CD4-positive, CD25-positive, alpha-beta regulatory T cell (primary cell): ENCODE measurements at regions not wholly inside any gene's neighbourhood (a gene's known extent, or its start where the extent isn't known, plus 50 kb on each side); places are given as distances from the start of the nearest gene placed in this dataset.

ENCODE experiments used
- ATAC-seq, 2 donors: fragments of 150-1000 bp; cut with Tn5 transposase; one replicate each; pipeline ENCODE4 v1.10.0; 2021; ENCODE audit warnings: low read depth in 2 of 2, moderate number of reproducible peaks in 2 of 2, moderate library complexity in 1 of 2
- DNase-seq, 3 donors: peaks; one replicate each; pipeline versions ENCODE4 v3.0.0 to v3.0.0-alpha.2; 2012 to 2022; ENCODE audit warnings: mixed read lengths in 1 of 3
- H3K27ac ChIP-seq: one replicate; pipeline ENCODE4 v1.7.0; 2013; ENCODE audit warnings: mild to moderate bottlenecking, low read length; ENCODE audit not compliant: insufficient read depth, poor library complexity, severe bottlenecking
- H3K27me3 ChIP-seq: one replicate; pipeline ENCODE4 v1.7.0; 2013; ENCODE audit warnings: low read length; ENCODE audit not compliant: control insufficient read depth, insufficient read depth
- H3K36me3 ChIP-seq: one replicate; pipeline ENCODE4 v1.7.0; 2013; ENCODE audit warnings: mild to moderate bottlenecking, low read length, moderate library complexity; ENCODE audit not compliant: control insufficient read depth, insufficient read depth
- H3K4me1 ChIP-seq: 2 replicates; pipeline ENCODE4 v1.7.0; 2013; ENCODE audit warnings: mild to moderate bottlenecking, low read length; ENCODE audit not compliant: insufficient read depth, control insufficient read depth, poor library complexity, severe bottlenecking
- H3K4me3 ChIP-seq: one replicate; pipeline ENCODE4 v1.7.0; 2013; ENCODE audit warnings: low read depth, mild to moderate bottlenecking, low read length, moderate library complexity
- H3K9me3 ChIP-seq, 2 experiments: 1 replicate in 1 of 2; 2 replicates in 1 of 2; pipeline ENCODE4 v1.7.0; 2013; ENCODE audit warnings: low read length in 2 of 2, mild to moderate bottlenecking in 1 of 2, moderate library complexity in 1 of 2; ENCODE audit not compliant: control insufficient read depth in 2 of 2
- H3K27ac Mint-ChIP-seq, 3 donors: one replicate each; pipeline ENCODE4 v1.8.0; 2020 to 2022; ENCODE audit warnings: mild to moderate bottlenecking in 3 of 3, mixed read lengths in 3 of 3, moderate library complexity in 2 of 3
- H3K27me3 Mint-ChIP-seq: one replicate; pipeline ENCODE4 v1.8.0; 2022; ENCODE audit warnings: mild to moderate bottlenecking, mixed read lengths
- H3K36me3 Mint-ChIP-seq: one replicate; pipeline ENCODE4 v1.8.0; 2020; ENCODE audit warnings: mixed read lengths
- H3K4me1 Mint-ChIP-seq, 4 donors: one replicate each; pipeline ENCODE4 v1.8.0; 2020 to 2022; ENCODE audit warnings: mixed read lengths in 4 of 4, mild to moderate bottlenecking in 1 of 4
- H3K4me3 Mint-ChIP-seq, 4 donors: one replicate each; pipeline ENCODE4 v1.8.0; 2020 to 2022; ENCODE audit warnings: mild to moderate bottlenecking in 4 of 4, mixed read lengths in 4 of 4, moderate library complexity in 3 of 4
- H3K9me3 Mint-ChIP-seq, 7 donors: one replicate each; pipeline ENCODE4 v1.8.0; 2020 to 2022; ENCODE audit warnings: mixed read lengths in 7 of 7, mild to moderate bottlenecking in 3 of 7, moderate library complexity in 2 of 7

DNA sequence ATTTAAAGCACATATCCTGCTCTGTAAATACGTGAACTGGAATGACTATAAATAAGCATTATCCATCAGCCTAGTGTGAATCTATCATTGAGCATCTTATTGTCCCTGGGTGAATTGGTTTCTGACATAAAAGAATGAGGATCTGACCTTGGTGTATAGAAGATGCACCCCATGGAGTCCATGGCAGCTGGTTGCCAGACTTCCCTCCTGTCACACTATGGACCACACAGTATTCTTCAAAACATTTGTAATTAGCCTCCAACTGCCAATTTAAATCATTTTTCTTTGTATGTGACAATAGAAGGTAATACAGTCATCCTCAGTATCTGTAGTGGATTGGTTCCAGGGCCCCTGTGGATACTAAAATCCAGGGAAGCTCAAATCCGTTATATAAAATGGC lies 238.1 kb upstream of the ZWINT start:
- ATAC-seq: no peak

GRCh38 chr10:56596257-56596656 lies 235.2 kb upstream of the ZWINT start:
- ATAC-seq (no peak), DNase-seq (no peak)
- H3K4me3 ChIP-seq: no peak overlapping the region
- no peaks in the 10 kb centered on the region for H3K27me3 ChIP-seq
- peaks cover 5 to 12% (median 8%) of the 10 kb centered on the region in 7 donors for H3K9me3 Mint-ChIP-seq
- H3K27ac Mint-ChIP-seq: no peak overlapping the region
- no peaks in the 10 kb centered on the region for H3K27me3 Mint-ChIP-seq
- H3K4me3 Mint-ChIP-seq: no peak overlapping the region
- no peaks in the 10 kb centered on the region for H3K4me1 Mint-ChIP-seq
- H3K36me3 ChIP-seq: no peaks in the 10 kb centered on the region
- no peak overlapping the region for H3K27ac ChIP-seq
- peaks cover 0 to 3% of the 10 kb centered on the region in 2 experiments for H3K9me3 ChIP-seq
- H3K36me3 Mint-ChIP-seq: no peaks in the 10 kb centered on the region
- H3K4me1 ChIP-seq: no peaks in the 10 kb centered on the region

More for the DNA sequence above, 238.1 kb upstream of the ZWINT start:
- Histone ChIP-seq H3K4me1 (no peaks in the 10 kb centered on the region), H3K4me3 (no peak overlapping the region), H3K27me3 (no peaks in the 10 kb centered on the region), H3K27ac (no peak overlapping the region), H3K9me3 (peaks cover 0 to 3% of the 10 kb centered on the region in 2 experiments), H3K36me3 (no peaks in the 10 kb centered on the region)
- H3K27me3 Mint-ChIP-seq: no peaks in the 10 kb centered on the region
- no peaks in the 10 kb centered on the region for H3K4me1 Mint-ChIP-seq
- H3K9me3 Mint-ChIP-seq: peaks cover 0 to 11% (median 6%) of the 10 kb centered on the region in 7 donors
- no peak for DNase-seq
- no peak overlapping the region for H3K27ac Mint-ChIP-seq
- no peaks in the 10 kb centered on the region for H3K36me3 Mint-ChIP-seq
- no peak overlapping the region for H3K4me3 Mint-ChIP-seq

- Histone ChIP-seq H3K27me3 (no peaks in the 10 kb centered on the region), H3K9me3 (no peaks in the 10 kb centered on the region), H3K4me3 (no peak overlapping the region), H3K27ac (no peak overlapping the region), H3K36me3 (no peaks in the 10 kb centered on the region), H3K4me1 (no peaks in the 10 kb centered on the region)
- ATAC-seq: no peak
- no peaks in the 10 kb centered on the region for H3K36me3 Mint-ChIP-seq
- H3K27me3 Mint-ChIP-seq: no peaks in the 10 kb centered on the region
- DNase-seq: no peak
- peaks cover 5 to 9% (median 7%) of the 10 kb centered on the region in 7 donors for H3K9me3 Mint-ChIP-seq
- no peak overlapping the region for H3K4me3 Mint-ChIP-seq
- no peaks in the 10 kb centered on the region for H3K4me1 Mint-ChIP-seq
- H3K27ac Mint-ChIP-seq: no peak overlapping the region
Measured at GRCh38 chr10:56593120-56593519, 232.1 kb upstream of the ZWINT start.

DNA sequence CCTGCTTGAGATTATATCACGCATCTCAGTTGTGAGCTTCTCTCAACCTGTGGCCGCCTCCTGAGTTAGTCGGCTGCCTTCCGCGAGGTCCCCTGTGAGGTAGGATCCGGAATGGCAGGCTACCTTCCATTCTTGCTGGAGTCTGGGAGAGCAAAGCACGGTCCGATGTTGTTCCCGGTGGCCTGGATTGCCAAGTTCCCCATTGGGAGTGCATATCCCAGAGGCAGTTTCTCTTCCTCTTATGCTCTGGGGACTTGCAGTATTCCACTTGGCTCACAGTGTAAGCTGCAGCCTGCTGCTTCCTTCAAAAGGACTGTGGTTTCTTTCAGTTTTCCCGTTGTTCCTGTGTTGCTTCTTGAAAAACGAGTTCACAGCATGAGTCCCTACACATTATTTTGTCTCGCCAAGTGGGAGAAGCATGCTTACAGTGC lies 225.4 kb upstream of the ZWINT start:
- no peaks in the 10 kb centered on the region for H3K36me3 ChIP-seq
- Mint-ChIP-seq H3K36me3 (no peaks in the 10 kb centered on the region), H3K9me3 (peaks cover 0 to 12% (median 0%) of the 10 kb centered on the region in 7 donors), H3K27me3 (no peaks in the 10 kb centered on the region), H3K27ac (no peak overlapping the region), H3K4me1 (no peaks in the 10 kb centered on the region), H3K4me3 (no peak overlapping the region)
- H3K4me3 ChIP-seq: no peak overlapping the region
- H3K9me3 ChIP-seq: no peaks in the 10 kb centered on the region
- H3K4me1 ChIP-seq: no peaks in the 10 kb centered on the region
- H3K27ac ChIP-seq: no peak overlapping the region
- DNase-seq (no peak), ATAC-seq (no peak)
- no peaks in the 10 kb centered on the region for H3K27me3 ChIP-seq

GRCh38 chr10:56585447-56586171 lies 224.6 kb upstream of the ZWINT start:
- no peaks in the 10 kb centered on the region for H3K27me3 Mint-ChIP-seq
- no peaks in the 10 kb centered on the region for H3K4me1 Mint-ChIP-seq
- H3K36me3 Mint-ChIP-seq: no peaks in the 10 kb centered on the region
- peak overlapping the region in 1 of 3 donors; percentile 14 for H3K27ac Mint-ChIP-seq
- Histone ChIP-seq H3K9me3 (no peaks in the 10 kb centered on the region), H3K36me3 (no peaks in the 10 kb centered on the region), H3K27me3 (no peaks in the 10 kb centered on the region), H3K4me3 (no peak overlapping the region), H3K4me1 (no peaks in the 10 kb centered on the region), H3K27ac (no peak overlapping the region)
- DNase-seq (no peak), ATAC-seq (no peak)
- H3K9me3 Mint-ChIP-seq: peaks cover 0 to 15% (median 0%) of the 10 kb centered on the region in 7 donors
- no peak overlapping the region for H3K4me3 Mint-ChIP-seq

- Histone ChIP-seq H3K4me3 (no peak overlapping the region), H3K9me3 (no peaks in the 10 kb centered on the region), H3K4me1 (no peaks in the 10 kb centered on the region), H3K27ac (no peak overlapping the region), H3K36me3 (no peaks in the 10 kb centered on the region), H3K27me3 (no peaks in the 10 kb centered on the region)
- no peak for DNase-seq
- no peak overlapping the region for H3K27ac Mint-ChIP-seq
- H3K27me3 Mint-ChIP-seq: no peaks in the 10 kb centered on the region
- H3K4me3 Mint-ChIP-seq: no peak overlapping the region
- peaks cover 0 to 15% (median 0%) of the 10 kb centered on the region in 7 donors for H3K9me3 Mint-ChIP-seq
- H3K36me3 Mint-ChIP-seq: no peaks in the 10 kb centered on the region
- no peaks in the 10 kb centered on the region for H3K4me1 Mint-ChIP-seq
- no peak for ATAC-seq
Measured at GRCh38 chr10:56583316-56583715, 222.3 kb upstream of the ZWINT start.

DNA sequence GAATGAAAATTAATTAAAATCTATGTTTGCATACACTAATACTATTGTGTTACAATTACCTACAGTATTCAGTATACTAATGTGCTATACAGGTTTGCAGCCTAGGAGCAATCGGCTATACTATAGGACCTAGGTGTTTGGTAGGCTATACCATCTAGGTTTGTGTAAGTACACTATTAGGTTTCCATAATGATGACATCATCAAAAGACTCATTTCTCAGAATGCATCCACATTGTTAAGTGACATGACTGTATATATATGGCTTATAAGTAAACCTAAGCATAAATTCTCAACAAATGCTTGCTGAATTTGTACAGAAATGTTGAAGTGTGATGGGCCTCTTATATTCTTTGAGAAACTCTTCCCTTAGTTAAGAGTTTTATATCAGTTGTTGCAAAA lies 206.5 kb upstream of the ZWINT start:
- Mint-ChIP-seq H3K4me1 (no peaks in the 10 kb centered on the region), H3K9me3 (peaks cover 5 to 27% (median 10%) of the 10 kb centered on the region in 7 donors), H3K4me3 (no peak overlapping the region), H3K36me3 (no peaks in the 10 kb centered on the region), H3K27me3 (no peaks in the 10 kb centered on the region), H3K27ac (no peak overlapping the region)
- H3K9me3 ChIP-seq: peaks cover 6 to 10% of the 10 kb centered on the region in 2 experiments
- H3K27ac ChIP-seq: no peak overlapping the region
- ATAC-seq (no peak), DNase-seq (no peak)
- no peaks in the 10 kb centered on the region for H3K36me3 ChIP-seq
- H3K4me1 ChIP-seq: no peaks in the 10 kb centered on the region
- H3K27me3 ChIP-seq: no peaks in the 10 kb centered on the region
- H3K4me3 ChIP-seq: no peak overlapping the region

GRCh38 chr10:56561336-56561735 lies 200.3 kb upstream of the ZWINT start:
- Histone ChIP-seq H3K27me3 (no peaks in the 10 kb centered on the region), H3K9me3 (no peaks in the 10 kb centered on the region), H3K27ac (no peak overlapping the region), H3K4me1 (no peaks in the 10 kb centered on the region), H3K4me3 (no peak overlapping the region), H3K36me3 (no peaks in the 10 kb centered on the region)
- peaks cover 0 to 17% (median 2%) of the 10 kb centered on the region in 7 donors for H3K9me3 Mint-ChIP-seq
- no peaks in the 10 kb centered on the region for H3K27me3 Mint-ChIP-seq
- no peak overlapping the region for H3K4me3 Mint-ChIP-seq
- no peaks in the 10 kb centered on the region for H3K4me1 Mint-ChIP-seq
- no peak overlapping the region for H3K27ac Mint-ChIP-seq
- DNase-seq: no peak
- ATAC-seq: no peak
- no peaks in the 10 kb centered on the region for H3K36me3 Mint-ChIP-seq
